ENCODE measurements at regions not wholly inside any gene's neighbourhood (a gene's known extent, or its start where the extent isn't known, plus 50 kb on each side); places are given as distances from the start of the nearest gene placed in this dataset.

DNA sequence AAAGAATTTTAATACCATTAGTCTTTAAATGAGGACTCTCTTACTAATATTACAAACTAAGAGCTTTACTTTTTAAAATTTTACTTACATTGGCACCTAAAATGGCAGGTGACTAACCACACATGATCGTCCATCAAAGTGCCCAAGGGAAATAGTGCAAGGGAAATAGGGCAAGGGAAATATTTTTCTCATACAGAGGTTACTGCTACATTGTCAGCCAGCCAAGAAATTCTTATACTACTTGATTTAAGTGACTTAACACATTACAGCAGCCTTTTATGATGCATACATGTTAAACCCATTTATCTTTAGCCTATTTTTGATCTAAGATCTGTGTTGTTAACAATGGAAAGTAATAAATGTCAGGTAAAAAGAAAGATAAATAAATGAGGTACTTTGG is 587.2 kb upstream of the PKDCC start:
- H3K4me3 ChIP-seq (ENCODE audit: low read depth, low read length): no peak overlapping the region
- TF ChIP-seq, protein P1, sequence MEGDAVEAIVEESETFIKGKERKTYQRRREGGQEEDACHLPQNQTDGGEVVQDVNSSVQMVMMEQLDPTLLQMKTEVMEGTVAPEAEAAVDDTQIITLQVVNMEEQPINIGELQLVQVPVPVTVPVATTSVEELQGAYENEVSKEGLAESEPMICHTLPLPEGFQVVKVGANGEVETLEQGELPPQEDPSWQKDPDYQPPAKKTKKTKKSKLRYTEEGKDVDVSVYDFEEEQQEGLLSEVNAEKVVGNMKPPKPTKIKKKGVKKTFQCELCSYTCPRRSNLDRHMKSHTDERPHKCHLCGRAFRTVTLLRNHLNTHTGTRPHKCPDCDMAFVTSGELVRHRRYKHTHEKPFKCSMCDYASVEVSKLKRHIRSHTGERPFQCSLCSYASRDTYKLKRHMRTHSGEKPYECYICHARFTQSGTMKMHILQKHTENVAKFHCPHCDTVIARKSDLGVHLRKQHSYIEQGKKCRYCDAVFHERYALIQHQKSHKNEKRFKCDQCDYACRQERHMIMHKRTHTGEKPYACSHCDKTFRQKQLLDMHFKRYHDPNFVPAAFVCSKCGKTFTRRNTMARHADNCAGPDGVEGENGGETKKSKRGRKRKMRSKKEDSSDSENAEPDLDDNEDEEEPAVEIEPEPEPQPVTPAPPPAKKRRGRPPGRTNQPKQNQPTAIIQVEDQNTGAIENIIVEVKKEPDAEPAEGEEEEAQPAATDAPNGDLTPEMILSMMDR (IDR thresholded peaks at IDR 0.05; ENCODE audit: insufficient read depth, low read depth, low read length, missing control alignments): no peak
- no peak for DNase-seq (ENCODE audit: low read depth)

DNA sequence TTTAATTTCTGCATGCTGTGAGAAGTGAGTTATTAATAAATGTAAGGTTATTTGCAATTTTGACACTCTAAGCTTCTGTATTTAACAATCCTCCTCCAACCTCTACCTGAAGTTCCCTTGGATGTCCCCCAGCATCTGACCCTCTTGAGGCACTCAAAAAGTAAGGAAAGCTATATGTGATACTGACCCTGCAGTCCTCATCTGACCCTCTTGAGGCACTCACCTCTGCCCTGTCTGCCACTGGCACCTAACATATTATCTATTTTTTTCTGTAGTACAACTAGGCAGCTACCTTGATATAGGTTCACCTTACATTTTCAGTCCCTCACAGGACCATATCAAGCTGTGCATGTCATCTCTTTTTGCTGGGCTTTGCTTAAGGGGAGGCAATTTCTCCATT is 583.4 kb upstream of the PKDCC start:
- H3K4me3 ChIP-seq (ENCODE audit: low read depth, low read length): no peak overlapping the region
- TF ChIP-seq, protein P1 (IDR thresholded peaks at IDR 0.05; ENCODE audit: insufficient read depth, low read depth, low read length, missing control alignments): no peak
- no peak for DNase-seq (ENCODE audit: low read depth)

DNA sequence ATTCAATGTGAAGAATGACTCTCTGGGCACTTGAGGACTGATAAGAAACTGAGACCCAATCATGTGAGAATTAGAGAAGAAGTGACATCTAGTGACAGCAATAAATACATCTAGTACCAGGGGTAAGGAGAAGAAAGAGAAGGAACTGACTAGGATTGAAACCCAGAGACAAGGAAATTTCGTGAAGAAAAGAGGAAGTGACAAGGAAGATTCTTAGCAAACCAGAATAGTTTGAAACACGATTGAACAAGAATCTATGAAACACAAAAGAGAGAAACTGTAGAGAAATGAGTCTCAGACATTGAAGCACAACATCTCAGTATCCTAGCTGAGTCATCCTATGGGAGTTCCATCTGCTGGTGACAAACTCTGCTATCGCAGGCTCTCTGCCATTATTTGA is 571.9 kb upstream of the PKDCC start:
- H3K4me3 ChIP-seq (ENCODE audit: low read depth, low read length): no peak overlapping the region
- DNase-seq (ENCODE audit: low read depth): peak; percentile 27
- TF ChIP-seq, protein P1 (IDR thresholded peaks at IDR 0.05; ENCODE audit: insufficient read depth, low read depth, low read length, missing control alignments): no peak

DNA sequence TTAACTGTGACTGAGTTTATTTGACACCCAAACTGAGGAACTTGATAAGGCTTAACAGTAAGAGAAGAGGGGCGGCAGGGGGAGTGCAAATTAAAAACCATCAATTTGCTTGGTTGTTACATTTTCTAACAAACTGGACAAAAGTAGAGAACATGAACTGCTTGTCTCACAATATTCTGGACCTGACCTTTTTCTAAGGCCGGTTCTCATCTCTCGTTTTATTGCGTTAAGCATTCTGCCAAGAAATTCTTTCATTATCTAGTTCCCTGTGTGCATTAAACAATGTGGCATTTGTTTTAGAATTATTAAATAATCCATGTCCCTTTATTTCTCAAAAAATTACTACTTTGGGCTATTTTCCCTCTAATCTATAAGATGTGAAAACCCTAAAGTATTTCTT is 565.2 kb upstream of the PKDCC start:
- DNase-seq (ENCODE audit: low read depth): no peak
- H3K4me3 ChIP-seq (ENCODE audit: low read depth, low read length): no peak overlapping the region
- TF ChIP-seq, protein P1 (IDR thresholded peaks at IDR 0.05; ENCODE audit: insufficient read depth, low read depth, low read length, missing control alignments): no peak

DNA sequence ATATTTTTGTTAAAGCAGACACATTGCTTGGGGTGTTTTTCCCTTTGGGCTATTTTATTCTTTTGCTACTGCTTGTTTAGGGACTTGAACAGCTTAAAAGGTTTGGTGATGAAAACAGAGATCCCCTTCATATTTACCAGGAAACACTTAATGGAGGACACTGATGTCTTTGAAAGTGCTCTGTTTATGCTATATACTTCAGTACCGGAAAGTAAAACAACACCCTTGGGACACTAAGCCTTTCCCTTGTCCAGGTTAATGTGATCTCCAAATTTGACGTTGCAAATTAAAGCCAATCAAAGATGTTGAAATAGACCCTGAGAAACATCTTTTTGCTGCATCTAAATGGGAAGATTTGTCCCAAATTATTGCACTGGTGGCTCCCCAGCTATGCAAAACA is 564.6 kb upstream of the PKDCC start:
- no peak overlapping the region for H3K4me3 ChIP-seq (ENCODE audit: low read depth, low read length)
- DNase-seq (ENCODE audit: low read depth): no peak

DNA sequence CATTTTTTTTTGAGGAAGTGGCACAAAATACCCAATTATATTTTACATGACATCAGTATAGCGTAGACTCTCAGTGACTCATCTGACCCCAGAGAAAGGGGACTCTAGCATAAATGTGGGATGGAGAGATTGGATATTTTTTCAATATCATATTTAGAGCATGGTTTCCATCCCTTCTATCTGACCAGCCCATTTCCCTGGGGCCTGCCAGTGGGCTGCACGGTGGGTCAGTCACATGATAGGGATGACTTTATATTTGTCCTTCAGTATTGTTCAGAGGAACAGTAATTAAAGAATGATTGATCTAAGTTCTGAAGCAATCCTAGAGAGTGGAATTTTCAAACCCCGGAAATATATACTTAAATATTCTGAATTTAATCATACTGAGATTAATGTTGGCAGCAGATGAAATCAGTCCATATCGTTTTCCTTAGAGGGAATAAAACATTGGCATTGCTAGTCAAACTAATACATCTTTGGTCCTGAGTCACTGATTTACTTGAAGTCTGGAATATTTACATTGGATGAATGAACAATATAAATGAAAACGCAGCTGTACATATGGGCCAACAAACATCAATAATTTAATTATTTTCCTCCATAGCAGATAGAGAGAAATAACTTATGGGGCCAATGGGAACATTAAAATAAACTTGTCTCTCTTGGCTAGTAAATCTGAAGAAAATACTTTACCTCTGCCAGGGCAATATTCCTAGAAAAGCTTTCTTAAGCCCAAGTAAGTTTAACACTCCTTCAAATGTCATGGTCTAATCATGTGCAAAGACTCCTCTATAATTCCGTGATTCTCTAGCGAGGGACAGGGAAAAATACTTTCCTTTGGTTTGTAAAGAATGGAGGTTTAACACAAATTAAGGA is 563.6 kb upstream of the PKDCC start:
- no peak overlapping the region for H3K4me3 ChIP-seq (ENCODE audit: low read depth, low read length)
- TF ChIP-seq, protein P1 (IDR thresholded peaks at IDR 0.05; ENCODE audit: insufficient read depth, low read depth, low read length, missing control alignments): no peak
- DNase-seq (ENCODE audit: low read depth): no peak

More for the DNA sequence above, 564.6 kb upstream of the PKDCC start:
- TF ChIP-seq, protein P1 (IDR thresholded peaks at IDR 0.05; ENCODE audit: insufficient read depth, low read depth, low read length, missing control alignments): no peak

DNA sequence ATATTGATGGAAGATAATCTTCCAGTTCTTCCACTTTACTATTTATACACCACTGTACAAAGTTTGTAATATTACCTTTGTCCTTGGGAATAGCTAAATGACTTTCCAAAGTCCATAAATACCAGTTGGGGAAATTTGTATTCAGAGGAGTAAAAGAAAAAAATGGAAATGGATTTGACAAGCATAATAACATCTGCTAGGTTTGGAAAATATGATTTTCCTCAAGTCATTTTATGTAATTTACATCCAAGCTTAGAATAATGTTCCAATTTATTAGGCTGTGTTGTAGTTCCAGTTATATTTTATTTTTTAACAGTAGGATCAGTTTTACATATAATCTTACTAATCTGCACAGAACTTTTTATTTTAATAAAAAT is 563.0 kb upstream of the PKDCC start:
- TF ChIP-seq, protein P1 (IDR thresholded peaks at IDR 0.05; ENCODE audit: insufficient read depth, low read depth, low read length, missing control alignments): no peak
- DNase-seq (ENCODE audit: low read depth): no peak
- H3K4me3 ChIP-seq (ENCODE audit: low read depth, low read length): no peak overlapping the region

Data from GM12865 (cell line).